Right ventricle myocardium superior (tissue), 1 donor: ENCODE measurements at regions not wholly inside any gene's neighbourhood (a gene's known extent, or its start where the extent isn't known, plus 50 kb on each side); places are given as distances from the start of the nearest gene placed in this dataset.

Source experiments
- ATAC-seq: fragments of 200-7000 bp; cut with Tn5 transposase; one replicate; pipeline ENCODE4 v1.9.1; 2020; ENCODE audit warnings: mild to moderate bottlenecking; ENCODE audit not compliant: poor library complexity
- DNase-seq: peaks from one replicate; pipeline ENCODE4 v3.0.0-alpha.2; 2020
- intact Hi-C: fragments of 100-400 bp; cut with DNase I; formaldehyde crosslinking; loops from one replicate; pipeline ENCODE4 v1.11.2; 2022
- donor health status: DM: no; HTN: yes; CAD: no; lungs with severe emphysema.

GRCh38 chr9:93818827-93819472 is 136.2 kb downstream of the BARX1 start:
- no peak for ATAC-seq
- intact Hi-C loops, result no loop called here
- DNase-seq, result no peak

- no peak for DNase-seq
- no peak for ATAC-seq
- intact Hi-C loops, result no loop called here
Measured at GRCh38 chr9:93818237-93818636, 136.9 kb downstream of the BARX1 start.

- intact Hi-C loops, result no loop called here
- ATAC-seq (no peak), DNase-seq (no peak)
Measured at GRCh38 chr9:93815677-93816076, 139.5 kb downstream of the BARX1 start.

- ATAC-seq, result no peak
Measured at GRCh38 chr9:93815135-93815534, 140.0 kb downstream of the BARX1 start.

DNA sequence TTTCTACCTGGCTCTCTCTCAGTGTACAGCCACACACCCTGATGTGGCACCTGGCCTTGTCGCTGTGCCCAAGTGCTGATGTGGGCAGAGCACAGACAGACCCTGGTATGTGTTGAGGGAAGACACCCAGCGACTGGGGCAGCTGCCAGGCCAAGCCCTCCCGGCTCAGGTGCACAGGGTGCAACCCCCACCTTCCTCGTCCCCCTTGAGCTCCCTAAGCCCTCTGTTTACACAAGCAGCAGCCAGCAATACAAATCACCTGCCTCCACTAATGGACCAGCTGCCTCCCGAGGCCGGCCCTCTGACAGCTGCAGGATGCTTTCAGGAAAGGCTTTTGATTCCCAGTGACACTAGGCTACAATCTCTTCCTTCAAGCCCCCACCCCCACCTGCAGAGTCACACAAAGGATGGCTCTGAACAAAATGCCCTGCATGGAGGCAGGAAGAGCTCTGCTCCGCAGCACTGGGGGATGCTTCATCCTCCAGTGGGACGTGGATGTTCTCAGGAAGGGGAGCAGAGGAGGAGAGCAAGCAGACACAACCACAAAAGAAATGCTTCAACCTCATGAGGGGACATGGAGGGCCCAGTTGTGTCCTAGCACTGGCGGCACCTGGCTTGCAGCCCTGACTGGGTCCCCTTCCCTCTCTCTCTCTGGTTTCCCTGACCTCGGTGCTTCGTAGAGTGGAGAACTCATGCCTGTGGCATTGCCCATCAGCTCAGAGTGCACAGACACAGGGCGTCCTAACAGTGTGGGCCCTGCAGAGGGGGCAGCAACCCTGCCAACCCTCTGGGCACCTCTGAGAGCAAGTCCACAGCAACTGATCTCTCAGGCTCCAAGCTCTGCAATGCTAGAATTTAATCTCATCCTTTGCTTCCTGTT is 140.8 kb downstream of the BARX1 start:
- no peak for DNase-seq
- intact Hi-C loops, result no loop called here
- ATAC-seq, result no peak

More at GRCh38 chr9:93815135-93815534, 140.0 kb downstream of the BARX1 start:
- intact Hi-C loops, result no loop called here
- DNase-seq, result no peak

GRCh38 chr9:93813221-93814076 is 141.7 kb downstream of the BARX1 start:
- DNase-seq (no peak), ATAC-seq (no peak)
- intact Hi-C loops, result no loop called here

DNA sequence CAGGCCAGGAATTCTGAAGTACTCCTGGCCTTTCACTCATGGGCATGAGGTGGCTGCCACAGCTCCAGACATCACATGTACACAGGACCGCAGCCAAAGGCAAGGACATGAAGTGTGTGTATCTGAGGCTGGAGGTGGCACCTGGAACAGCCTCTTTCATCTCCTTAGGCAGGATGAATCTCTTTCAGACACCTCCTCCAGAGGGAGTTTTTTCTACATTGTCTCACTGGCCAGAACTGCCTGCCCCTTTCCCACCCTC is 142.8 kb downstream of the BARX1 start:
- DNase-seq (no peak), ATAC-seq (no peak)
- intact Hi-C loops, result no loop called here

GRCh38 chr9:93810028-93810971 is 144.9 kb downstream of the BARX1 start:
- no peak for ATAC-seq
- DNase-seq, result no peak
- intact Hi-C loops, result no loop called here

DNA sequence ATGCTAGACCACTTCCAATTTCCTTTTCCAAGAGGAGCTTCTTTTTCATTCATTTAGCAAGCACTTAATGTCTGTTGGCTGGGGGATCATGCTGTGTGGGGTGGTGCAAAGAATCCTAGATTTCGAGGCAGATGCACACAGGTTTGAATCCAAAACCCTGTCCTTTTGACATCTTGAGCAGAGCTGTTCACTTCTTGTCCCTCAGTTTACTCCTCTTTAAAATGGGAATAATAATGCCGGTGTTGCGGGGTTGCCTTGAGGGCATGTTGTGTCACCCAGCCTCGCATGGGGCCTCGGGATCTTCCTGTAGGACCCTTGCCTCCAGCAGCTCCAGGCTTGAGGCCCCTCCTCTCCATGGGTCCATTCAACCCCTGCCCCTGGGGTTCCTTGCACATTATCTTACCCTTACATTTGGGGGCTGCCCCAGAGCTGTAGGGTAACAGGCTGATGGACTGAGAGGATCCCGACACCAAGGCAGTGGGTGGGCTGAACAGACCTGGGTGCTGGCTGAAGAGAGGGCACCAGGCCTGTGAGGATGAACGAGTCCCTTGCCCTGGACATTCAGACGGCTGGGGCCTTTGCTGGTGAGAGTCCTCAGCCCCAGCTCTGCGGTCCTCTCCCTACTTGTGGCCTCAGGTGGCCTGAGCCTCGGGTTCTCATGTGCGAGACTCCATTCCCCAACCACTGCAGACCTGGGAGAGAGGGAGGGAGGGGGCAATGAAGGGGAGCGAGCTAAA is 145.8 kb downstream of the BARX1 start:
- intact Hi-C loops, result no loop called here
- DNase-seq, result no peak
- ATAC-seq, result no peak

DNA sequence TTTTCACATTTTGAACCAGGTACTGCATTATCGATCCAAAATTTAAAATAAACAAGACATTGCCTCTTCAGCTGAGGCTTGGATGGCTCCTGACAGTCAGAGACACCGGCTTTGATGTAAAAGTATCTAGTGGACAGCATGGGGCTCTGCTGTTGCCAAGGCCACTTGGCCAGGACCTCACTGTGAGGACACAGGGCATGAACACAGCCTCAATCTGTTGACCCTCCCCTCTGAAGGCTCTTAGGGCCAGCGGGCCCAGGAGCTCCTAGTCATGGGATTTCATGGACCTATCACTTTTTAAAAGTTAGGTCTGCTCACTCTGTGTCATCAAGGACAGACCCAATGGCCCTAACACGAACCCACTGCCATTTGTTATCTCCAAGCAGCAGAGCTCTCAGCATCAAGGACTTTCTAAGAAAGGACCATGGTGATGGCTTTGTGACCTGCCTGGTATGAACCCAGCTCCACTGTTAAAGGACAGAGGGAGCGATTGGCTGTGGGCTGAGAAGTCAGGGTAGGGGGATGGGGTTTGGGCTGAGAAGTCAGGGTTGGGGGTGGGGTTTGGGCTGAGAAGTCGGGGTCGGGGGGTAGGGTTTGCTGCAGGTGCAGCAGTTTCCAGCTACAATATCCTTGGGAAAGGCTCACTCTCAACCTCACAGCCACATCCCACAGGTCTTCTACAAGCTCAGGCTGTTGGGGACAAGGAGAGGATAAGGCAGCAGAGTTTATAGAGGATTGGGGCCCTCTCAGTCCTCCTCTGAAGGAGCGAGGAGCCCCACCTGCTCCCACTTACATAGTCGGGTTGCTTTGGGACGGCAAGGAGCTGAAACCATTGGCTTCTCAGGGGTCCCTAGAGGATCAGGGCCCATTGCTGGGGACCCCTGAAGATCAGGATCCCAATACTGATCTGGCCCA is 146.8 kb downstream of the BARX1 start:
- DNase-seq (no peak), ATAC-seq (no peak)
- intact Hi-C loops, result no loop called here

DNA sequence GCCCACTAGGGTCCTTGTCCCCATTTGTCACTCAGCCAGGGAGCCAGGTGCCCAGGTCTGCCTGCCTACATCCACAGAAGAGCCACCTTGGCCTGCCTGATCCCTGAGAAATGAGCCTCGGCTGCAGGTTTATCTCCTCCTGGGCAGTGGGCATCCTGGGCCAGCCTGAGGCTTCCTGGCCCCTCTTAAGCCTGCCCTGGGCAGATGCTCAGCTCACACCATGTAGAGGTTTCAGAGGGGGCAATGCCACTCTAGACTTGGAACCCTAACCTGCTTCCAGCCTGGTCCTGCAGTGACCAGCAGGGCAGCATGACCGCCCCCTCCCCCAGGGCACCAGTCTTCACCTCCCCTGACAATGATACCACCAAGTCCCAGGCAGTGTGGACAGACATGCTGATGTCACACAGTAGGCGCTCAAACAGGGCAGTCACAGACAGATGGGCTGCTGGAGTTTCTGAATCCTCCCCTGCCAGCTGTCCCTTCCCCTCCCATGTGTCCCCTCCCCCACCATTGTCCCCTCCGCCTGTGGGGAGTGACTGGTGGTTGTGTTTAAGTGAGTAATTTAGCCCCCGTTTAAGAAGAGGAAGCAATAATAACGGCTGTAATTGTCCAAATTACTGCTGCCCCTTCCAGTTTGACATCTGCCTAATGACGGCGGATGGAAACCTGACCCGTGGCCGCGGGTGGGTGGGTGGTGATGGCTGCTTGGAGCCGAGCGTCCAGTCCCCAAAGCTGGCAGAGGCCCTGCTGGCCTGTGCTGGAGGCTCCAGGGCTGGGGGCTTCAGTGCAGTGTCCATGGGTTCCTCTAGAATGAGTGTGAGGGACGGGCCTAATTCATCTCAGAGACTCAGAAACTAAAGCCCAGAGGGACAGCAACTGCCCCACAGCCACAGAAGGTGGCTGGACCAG is 147.7 kb downstream of the BARX1 start:
- intact Hi-C loops, result no loop called here
- DNase-seq (no peak), ATAC-seq (no peak)

GRCh38 chr9:93801581-93802284 is 153.4 kb downstream of the BARX1 start:
- intact Hi-C loops, result no loop called here
- no peak for DNase-seq
- ATAC-seq, result no peak

- no peak for DNase-seq
- ATAC-seq, result no peak
- intact Hi-C loops, result no loop called here
Measured at GRCh38 chr9:93801120-93801519, 154.0 kb downstream of the BARX1 start.

- DNase-seq (no peak), ATAC-seq (no peak)
- intact Hi-C loops, result no loop called here
Measured at GRCh38 chr9:93792358-93792757, 162.8 kb downstream of the BARX1 start.

GRCh38 chr9:93786204-93786603 is 169.0 kb downstream of the BARX1 start:
- no peak for DNase-seq
- no peak for ATAC-seq
- intact Hi-C loops, result no loop called here
